ENCODE measurements at regions not wholly inside any gene's neighbourhood (a gene's known extent, or its start where the extent isn't known, plus 50 kb on each side); places are given as distances from the start of the nearest gene placed in this dataset.

GRCh38 chr18:50494569-50494968, 65.3 kb upstream of the MAPK4 start:
- no peak for TF ChIP-seq CTCF (IDR thresholded peaks at IDR 0.05)
- no peak for TF ChIP-seq POLR2A (IDR thresholded peaks at IDR 0.05)

Measured in vagina (tissue), 2 donors.